HPDE6-E6E7 (cell line): ENCODE measurements at regions not wholly inside any gene's neighbourhood (a gene's known extent, or its start where the extent isn't known, plus 50 kb on each side); places are given as distances from the start of the nearest gene placed in this dataset.

Experiments used
- DNase-seq: peaks from one replicate; pipeline ENCODE4 v3.0.0; 2011; ENCODE audit warnings: missing footprints; ENCODE audit errors: extremely low spot score

DNA sequence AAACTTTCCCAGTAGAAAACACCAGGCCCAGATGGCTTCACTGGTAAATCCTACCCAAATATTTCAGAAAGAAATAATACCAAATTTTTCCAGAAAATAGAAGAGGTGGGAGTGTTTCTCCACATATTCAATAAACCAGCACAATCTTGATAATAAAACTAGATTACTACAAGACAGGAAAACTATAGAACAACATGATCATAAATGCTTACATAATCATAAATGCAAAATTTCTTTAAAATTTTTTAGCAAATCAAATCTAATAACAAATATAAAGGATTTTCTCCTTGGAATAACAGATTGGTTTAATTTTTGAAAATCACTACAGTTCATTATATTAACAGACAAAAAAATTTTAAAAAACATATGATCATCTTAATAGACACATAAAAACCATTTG, 294.5 kb downstream of the BCL11B start:
- no peak for DNase-seq

DNA sequence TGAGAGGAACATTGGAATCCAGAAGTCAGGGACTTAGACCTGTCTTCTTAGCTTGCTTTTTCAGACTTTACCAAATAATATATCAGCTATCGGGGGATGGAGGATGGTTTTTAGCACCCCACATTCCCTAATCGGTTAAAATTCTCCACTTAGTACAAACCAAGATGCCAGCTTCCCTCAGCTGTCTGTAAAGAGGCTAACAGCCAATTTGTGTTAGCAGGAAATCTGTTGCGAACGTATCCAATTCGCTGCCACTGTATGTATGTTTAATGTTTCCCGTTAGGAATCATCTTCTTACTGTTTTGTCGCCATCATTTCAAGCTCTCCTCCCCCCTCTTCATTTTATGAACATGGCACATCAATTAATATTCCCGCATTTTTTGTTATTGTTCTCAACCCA, 289.0 kb downstream of the BCL11B start:
- DNase-seq, result no peak

DNA sequence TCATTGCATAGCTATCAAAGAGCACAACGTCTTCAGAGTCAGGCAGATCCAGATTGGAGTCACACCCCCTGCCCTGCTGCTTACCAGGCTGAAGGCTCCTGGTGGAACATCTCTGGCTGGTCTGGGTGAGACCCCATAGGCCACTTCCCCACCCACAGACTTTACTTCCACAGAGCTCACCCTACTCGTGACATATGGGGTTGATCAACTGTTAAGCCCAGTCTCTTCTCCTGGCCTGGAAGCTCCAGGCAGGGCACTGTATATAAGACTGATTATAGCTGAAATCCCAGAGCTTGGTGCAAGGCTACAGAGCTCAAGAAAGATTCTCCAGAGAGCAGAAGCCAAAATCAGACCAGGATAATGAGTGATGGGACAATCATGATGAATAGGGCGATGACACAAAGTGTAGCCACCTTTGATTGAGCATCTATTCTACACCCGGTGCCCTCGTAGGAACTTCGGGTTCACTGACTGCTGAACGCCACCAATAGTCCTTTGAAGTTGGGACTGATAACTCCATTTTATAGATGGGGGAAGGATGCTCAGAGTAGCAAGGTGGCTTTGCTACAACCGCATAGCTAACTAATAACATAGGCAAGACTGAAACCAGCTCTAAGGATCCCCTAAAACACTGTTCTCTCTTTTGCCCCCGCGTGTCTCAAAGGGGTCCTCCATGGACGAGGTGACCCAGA, 287.8 kb downstream of the BCL11B start:
- no peak for DNase-seq

DNA sequence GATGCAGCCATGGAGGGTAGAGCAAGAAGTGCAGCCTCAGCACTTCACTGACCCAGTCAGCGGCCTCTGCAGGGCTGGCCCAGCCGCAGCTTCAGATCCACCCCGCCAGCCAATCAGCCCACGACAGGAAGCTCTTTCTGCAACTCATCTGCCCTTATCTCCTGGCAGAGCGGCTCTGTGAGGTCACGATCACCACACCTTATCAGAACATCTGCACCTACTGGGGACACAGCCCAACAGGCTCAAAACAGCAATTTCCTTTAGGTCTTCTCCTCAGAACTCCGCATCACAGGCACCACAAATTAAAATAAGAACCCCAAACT, 287.3 kb downstream of the BCL11B start:
- DNase-seq, result no peak

DNA sequence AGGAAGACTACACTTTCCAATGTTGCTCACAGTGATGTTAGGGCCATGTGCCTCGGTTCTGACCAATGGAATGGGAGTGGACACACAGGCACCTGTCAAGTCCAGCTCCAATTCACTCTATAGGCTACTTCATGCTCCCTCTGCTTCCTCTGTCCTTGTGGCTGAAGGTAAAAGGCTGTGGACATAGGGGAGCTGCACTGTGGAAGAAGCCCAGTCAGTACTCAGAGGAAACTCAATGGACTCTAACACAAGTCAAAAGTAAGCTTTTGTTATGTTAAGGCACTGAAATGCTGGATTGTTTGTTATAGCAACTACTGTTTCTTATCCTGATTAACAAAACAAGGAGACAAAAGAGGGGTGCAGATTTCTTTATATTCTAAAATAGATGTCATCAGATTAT, 278.2 kb downstream of the BCL11B start:
- no peak for DNase-seq

DNA sequence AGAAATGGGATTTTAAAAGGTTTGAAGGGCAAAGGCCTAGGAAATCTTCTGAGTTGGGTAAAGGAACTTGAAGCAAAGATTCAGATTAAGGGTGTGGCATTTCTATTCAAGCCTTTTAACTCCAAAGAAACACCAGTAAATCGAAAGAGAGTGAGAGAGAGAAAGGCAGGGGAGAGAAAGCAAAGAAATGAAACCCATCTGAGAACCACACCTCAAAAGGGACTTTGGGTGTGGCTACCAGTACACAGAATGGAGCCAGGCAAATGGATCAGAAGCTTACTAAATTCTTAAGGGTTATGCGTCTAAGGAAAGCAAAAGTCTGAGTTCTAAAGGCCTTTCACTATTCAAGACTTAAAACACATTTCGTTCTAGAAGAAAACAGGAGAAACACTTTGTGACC, 277.4 kb downstream of the BCL11B start:
- no peak for DNase-seq

DNA sequence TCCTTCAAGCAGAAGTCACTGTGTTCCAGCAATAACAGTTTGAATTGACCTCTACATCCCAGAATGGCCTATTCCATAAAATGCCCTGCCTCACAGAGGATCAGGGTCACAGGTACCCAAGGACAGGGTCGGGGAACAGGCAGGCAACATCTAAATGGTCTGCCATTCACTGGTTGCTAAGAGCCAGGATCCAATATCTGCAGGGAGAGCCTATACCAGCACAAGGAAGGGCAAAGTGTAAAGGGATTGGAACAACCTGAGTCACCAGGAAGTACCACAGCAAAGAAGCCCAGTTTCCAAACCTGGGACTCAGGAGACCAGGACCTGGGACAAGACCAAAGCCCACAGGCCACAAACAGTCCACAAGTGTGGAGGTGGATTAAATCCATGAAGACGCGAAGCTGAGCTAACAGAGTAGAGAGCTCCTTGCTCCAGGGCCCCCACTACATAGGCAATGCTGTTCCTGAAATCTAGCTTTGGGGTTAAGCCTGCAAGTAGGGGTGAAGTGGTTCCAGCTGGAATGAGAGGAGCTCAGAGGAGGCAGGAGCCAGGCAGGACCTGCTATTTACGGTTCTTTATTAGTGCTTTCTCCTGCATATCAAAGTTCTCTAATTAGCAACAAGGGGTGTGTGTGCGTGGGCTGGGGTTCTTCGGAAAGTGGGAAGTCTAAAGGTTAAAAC, 274.3 kb downstream of the BCL11B start:
- no peak for DNase-seq

DNA sequence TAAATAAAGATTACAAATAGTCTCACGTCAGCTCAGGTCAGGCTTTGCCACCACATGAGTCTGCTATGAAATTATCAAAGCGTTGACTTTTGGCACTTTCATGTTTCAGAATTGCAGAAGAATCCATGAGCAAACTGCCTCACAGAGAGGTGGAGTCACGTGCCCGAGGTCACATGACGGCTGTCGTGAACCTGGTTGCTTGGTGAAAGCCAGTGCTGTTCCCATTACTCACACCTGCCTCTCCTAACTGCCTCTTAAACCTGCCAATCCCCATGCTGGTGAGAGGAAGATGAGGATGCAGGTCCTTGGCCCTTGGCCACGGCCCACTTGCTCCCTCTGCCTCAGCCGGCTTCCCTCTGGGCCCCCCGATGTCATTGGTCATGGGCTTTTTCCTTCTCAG, 272.7 kb downstream of the BCL11B start:
- DNase-seq, result no peak

DNA sequence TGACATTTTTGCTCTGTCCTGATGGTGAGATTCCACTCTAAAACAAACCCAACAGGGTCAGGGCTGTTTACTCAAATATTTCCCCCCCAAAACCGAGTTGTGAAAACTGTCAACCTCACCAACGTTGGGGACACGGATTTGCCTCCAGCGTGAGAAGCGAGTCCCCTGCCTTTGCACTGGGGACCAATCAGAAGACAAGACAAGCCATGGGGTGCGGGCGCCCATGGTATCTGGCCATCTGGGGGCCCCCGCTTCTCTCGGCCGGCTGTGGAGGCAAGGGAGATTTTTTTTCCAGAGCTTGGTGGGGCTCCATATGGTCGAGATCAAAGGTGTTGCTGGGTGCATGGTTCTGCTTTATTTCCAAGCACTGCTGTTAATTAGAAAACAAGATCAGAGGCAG, 272.1 kb downstream of the BCL11B start:
- no peak for DNase-seq

DNA sequence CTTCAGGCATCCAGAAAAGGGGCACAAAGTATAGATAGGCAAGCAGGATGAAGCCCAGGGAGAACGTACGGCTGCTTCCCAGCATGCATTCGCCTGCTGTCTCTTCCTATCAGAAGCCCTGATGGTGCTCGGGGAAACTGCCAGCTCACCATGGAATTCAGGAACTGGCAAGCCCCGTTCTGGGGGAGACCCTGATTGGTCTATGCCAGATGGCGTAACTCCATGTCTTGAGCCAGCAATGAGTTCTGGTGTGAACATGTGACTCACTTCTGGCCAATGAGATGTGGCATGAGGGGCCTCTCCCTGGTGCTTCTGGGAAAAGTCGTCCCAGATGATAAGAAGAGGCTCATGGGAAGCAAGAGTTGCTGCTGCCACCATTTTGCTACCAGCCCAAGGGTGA, 270.8 kb downstream of the BCL11B start:
- no peak for DNase-seq

DNA sequence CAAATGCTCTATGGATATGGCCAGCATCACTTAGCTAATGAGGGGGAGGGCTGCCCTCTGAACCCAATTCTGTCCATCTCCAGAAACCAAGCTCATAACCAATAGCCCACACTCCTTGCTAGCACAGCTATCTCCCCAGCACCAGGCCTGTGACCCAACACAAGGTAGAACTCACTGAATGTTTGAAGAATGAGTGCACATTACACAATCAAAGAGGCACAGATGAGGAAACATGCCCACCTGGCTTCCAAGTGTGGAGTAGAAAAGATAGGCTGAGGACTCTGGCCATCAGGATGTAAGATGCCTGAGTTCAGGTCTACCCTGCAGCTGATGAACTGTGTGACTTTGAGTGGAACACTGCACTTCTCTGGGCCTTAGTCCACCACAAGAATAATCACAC, 268.4 kb downstream of the BCL11B start:
- no peak for DNase-seq

DNA sequence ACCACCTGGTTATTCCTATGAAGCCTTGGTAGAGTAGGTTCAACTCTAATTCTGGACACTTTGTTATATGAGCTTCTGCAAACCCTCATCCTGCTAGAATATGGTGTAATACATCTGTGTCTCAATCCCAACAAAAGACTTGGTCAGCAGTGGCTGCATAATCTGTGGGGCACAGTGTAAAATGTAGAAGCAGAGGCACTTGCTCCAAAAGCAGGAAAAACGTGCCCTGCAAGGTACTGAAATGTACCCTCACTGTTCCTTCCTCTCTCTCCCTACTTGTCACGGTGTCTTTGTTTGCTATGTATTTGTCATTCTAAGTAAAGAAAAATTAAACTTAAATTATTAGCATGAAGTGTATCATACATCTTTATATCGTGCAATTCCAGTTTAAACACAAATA, 267.9 kb downstream of the BCL11B start:
- no peak for DNase-seq

DNA sequence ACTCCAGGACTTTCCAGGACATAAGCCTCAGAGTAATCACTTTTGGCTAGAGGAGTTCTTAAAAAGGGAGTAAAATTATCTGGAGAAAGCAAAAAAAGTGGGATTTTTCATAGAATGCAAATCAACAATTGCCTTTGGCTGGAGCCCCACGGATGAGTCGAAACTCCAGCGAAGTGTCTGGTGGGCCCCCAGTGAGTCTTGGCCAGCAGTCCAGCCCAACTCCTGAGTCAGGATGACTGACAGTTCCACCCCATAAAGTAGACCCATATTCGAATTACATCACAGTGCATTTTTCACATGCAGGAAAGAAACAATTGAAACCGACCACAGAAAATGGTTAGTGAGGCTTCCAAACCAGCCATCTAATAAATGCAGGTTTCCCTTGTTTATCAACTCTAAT, 265.7 kb downstream of the BCL11B start:
- no peak for DNase-seq

DNA sequence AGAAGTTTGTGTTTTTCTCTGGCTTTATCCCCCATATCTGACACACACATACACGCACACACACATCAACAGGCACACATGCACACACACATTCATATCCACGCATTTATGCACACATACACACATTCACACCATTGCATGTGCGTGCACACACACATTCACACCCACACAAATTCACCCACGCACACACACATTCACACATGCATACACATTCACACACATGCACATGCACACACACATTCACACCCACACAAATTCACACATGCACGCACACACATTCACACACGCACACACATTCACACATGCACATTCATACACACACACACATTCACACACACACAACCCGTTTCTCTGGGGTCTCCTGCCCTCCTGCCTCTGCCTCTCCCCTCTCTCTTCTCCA, 264.2 kb downstream of the BCL11B start:
- DNase-seq, result no peak

DNA sequence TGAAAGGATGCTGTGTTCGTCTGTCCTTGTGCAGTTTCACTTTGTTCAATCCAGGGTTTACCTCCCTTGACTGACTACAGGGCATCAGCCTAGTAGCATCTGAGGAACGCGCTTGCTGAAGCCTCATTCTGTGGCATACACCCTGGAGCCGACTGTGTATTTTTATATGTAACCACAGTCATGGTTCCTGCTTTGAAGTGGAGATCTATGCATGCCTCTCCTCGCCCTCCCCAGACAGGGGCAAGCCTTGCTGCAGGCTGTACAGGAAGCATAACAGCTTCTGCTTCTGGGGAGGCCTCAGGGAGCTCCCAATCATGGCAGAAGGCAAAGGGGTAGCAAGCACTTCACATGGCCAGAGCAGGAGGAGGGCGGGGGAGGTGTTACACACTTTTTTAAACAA, 262.1 kb downstream of the BCL11B start:
- no peak for DNase-seq

DNA sequence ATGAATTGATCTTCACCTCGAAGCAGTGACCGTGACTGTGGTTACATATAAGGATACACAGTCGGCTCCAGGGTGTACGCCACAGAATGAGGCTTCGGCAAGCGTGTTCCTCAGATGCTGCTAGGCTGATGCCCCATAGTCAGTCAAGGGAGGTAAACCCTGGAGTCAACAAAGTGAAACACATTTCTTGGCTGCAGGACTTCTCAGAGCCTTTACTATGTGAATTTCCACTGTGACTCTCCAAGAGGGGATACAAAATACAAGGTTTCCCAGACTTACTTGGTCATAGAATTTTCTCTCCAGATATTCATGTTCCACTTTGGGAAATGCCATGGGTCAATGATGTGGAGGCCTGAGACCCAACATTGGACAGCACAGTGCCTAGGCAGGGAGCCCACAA, 260.6 kb downstream of the BCL11B start:
- DNase-seq, result no peak

DNA sequence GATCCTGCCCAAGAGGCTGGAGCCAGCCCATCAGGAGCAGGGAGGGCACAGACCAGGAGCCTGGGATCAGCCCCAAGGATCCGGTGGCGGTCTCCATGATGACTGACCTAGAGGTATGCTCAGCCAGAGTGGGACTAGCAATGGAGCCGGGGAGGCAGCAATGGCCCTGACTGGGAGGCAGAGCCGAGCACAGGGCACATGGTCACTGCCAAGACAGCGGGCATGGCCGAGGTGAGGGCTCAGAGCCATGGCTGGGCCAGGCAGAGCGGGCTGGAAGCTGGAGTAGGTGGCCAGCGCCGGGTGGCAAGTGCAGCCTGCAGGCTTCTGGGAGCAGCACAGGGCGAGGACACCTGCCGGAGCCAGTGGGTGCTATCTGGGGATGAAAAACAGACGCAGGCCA, 259.3 kb downstream of the BCL11B start:
- no peak for DNase-seq

DNA sequence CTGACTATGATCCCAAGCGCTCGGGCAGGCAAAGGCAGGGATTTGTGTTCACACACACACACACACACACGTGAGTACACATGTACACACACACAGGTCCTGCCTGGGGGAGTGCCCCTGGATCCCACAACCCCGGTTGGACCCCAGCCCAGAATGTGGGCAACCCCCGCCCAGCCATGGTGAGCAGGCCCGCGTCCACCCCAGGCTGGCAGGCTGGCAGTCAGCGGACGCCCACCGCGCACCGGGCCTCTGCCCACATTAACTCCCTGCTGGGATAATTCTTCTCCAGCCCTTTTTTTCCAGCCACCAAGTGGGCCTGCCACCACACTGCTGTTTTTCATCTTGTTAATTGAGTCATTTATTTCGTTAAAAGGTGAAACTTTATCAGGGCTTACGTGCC, 256.2 kb downstream of the BCL11B start:
- no peak for DNase-seq

DNA sequence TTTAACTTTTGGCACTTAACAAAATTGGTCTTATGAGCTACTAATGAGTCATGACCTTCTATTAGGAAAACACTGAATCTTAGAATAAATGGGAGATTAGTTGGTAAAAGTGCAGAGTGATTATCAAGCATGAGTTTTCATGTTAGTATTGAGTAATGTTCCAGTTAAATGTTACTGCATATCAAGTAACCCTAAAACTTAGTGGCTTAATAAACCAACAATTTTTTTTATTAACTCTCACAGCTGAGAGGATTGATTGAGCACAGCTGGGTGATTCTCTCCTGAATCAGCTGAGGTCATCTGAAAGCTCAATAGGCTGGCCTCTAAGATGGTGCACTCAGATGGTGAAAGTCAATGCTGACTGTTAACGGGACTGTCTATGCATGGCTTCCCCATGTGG, 248.6 kb downstream of the BCL11B start:
- no peak for DNase-seq

DNA sequence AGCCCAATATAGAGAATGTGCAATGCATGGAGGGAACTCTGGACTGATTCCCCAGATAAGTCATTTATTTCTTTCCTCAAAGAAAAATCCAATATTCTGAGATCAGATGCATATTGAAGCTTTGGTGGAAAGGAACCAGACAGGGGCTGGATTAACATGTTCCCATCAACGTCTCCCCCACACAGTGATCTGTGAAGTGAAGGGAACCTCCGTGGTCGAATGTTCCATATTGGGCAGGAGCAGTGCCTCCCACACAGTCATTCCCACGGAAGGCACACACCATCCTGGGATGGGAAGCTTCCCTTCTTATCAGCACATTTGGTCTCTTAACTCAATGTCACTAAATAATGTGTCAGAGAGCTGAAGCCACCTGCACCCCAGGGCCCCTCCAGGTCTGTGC, 247.1 kb downstream of the BCL11B start:
- DNase-seq, result no peak

DNA sequence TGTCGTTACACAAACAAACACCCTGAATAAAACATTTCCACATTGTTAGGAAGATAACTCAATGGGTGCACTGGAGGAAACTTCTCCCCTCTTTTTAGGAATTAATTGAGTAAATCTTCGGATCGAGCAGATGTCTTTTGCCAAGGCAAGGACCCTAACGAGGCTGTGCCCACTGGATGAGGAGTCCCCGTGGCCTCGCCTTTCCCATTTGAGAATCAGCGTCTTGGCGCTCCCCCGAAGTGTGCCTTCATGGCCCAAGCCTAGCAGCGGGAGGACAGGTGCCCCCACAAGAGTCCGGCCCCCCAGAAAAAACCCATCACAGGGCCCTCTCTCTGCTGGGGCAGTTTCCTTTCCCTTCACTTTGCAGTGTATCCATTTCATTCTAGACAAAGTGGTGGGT, 246.6 kb downstream of the BCL11B start:
- no peak for DNase-seq

DNA sequence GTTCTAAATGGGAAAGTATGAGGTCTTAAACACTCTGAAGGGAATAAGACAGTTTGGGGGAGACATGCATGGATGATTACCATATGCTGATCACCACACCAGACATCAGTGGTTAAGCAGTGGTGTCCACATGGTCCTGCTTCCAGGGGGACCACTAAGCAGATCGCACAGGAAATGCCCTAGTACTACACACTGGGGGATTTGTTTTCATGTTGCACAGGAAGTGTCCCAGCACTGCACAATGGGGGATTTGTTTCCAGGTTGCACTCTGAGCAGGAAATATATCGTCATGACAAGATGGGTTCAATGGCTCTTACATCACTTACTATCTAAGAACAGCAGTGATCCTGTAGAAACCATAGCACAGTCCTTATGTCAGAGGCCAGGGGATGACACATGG, 245.5 kb downstream of the BCL11B start:
- no peak for DNase-seq

DNA sequence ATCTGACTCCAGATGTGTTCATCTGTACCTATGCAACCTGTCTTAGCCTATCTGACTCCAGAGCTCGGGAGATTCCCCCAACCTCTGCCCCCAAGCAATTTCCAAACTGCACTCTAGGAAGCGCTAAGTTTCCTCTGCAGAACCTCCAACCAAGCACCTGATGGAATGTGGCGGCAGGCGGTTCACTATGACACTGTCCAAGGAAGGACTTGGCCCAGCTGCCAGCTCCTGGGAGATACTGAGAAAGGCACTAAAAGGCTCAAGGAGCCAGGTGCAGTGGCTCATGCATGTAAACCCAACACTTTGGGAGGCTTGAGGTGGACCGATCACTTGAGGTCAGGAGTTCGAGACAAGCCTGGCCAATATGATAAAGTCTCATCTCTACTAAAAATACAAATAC, 244.0 kb downstream of the BCL11B start:
- DNase-seq, result no peak

DNA sequence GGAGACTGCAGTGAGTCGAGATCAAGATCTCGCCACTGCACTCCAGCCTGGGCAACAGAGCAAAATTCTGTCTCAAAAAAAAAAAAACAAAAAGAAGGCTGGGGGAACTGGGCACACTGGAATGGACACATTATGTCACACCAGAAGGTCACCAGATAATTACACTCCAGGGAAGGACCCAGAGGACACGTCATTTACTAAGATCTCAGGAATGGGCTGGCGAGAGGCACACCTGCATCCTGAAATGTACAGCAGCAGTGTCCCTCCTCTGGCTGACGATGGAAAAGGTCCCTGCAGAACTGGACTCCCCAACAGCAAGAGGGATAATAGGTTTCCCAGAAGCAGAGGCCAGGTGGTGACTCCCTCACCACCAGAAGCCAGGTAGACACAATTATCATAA, 243.5 kb downstream of the BCL11B start:
- DNase-seq, result no peak
